Heart left ventricle (tissue), 13 donors: ENCODE measurements at regions not wholly inside any gene's neighbourhood (a gene's known extent, or its start where the extent isn't known, plus 50 kb on each side); places are given as distances from the start of the nearest gene placed in this dataset.

Source experiments
- POLR2A ChIP-seq, 2 donors: fragments of 450-650 bp; IDR thresholded peaks; one replicate each; pipeline ENCODE4 v1.6.1; 2017; ENCODE audit warnings: antibody characterized with exemption in 2 of 2, mild to moderate bottlenecking in 2 of 2, moderate library complexity in 2 of 2
- TF ChIP-seq, protein P1 (sequence below), 12 donors: fragments of 200-600 bp; sonication (generic) in 4 of 12; IDR thresholded peaks; one replicate each; pipeline versions ENCODE4 v1.5.0 to v1.8.0; 2018 to 2022; ENCODE audit warnings: antibody characterized with exemption in 12 of 12, mild to moderate bottlenecking in 5 of 12
- donor health status: ischemic (EF 13 %, LVEDD 7.1; RV severe dilation, severe dysfunction).
- donor health status: DM: no; HTN: yes; CAD: no.
- donor health status: DM: no; HTN: no; CAD: no.
- donor health status: ischemic (EF 25% LVEDD 6.9; RV normal size, moderate dysfunction).
- donor health status: ischemic (EF 25% LVEDD 5.7; RV mildly dilated, moderate dysfunction).
- donor health status: ischemic (EF 35%, LVEDD 5.7; RV mildly dilated, moderate dysfunction).
- donor health status: nonischemic (EF 11% LVEDD 7.7; RV severe dilation, severe dysfunction).
- donor health status: DM: yes; HTN: yes; CAD: no.
- donor health status: PGD.
- donor health status: ischemic (EF 29% LVEDD 5.4; RV normal size, mild dysfunction).
- donor health status: nonischemic (EF 23%, LVEDD 6.1; RV moderate dilation, normal function).

DNA sequence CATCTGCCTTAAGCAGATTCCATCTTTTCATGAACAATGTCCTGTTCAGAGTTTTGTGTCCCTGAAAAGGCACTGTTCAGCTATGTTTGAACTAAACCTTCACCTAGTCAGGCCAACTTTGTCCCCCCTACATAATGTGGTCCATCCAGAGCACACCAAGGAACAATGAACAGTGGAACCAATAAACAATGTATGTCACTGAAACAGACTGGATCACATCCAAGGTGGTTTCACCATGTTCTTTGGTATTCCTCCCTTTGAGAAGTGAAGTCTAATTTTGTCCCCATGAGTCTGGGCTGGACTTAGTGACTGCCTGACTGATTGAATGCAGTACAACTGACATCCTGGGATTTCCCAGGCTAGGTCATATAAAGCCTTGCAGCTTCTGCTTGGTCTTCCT, 174.5 kb downstream of the SLC24A2 start:
- no peak for TF ChIP-seq POLR2A (IDR thresholded peaks at IDR 0.05)
- TF ChIP-seq, protein P1, sequence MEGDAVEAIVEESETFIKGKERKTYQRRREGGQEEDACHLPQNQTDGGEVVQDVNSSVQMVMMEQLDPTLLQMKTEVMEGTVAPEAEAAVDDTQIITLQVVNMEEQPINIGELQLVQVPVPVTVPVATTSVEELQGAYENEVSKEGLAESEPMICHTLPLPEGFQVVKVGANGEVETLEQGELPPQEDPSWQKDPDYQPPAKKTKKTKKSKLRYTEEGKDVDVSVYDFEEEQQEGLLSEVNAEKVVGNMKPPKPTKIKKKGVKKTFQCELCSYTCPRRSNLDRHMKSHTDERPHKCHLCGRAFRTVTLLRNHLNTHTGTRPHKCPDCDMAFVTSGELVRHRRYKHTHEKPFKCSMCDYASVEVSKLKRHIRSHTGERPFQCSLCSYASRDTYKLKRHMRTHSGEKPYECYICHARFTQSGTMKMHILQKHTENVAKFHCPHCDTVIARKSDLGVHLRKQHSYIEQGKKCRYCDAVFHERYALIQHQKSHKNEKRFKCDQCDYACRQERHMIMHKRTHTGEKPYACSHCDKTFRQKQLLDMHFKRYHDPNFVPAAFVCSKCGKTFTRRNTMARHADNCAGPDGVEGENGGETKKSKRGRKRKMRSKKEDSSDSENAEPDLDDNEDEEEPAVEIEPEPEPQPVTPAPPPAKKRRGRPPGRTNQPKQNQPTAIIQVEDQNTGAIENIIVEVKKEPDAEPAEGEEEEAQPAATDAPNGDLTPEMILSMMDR (IDR thresholded peaks at IDR 0.05): no peak
